H1 (cell line): ENCODE measurements at regions not wholly inside any gene's neighbourhood (a gene's known extent, or its start where the extent isn't known, plus 50 kb on each side); places are given as distances from the start of the nearest gene placed in this dataset.

Source experiments
- ATF2 ChIP-seq: IDR thresholded peaks from 2 replicates; pipeline ENCODE4 v1.6.1; 2012; ENCODE audit warnings: low read length, inconsistent platforms
- FOSL1 ChIP-seq: IDR thresholded peaks from 2 replicates; pipeline ENCODE4 v1.6.1; 2011; ENCODE audit warnings: mild to moderate bottlenecking, low read depth, low read length, moderate library complexity; ENCODE audit not compliant: insufficient read depth
- GABPA ChIP-seq: IDR thresholded peaks from 2 replicates; pipeline ENCODE4 v1.6.1; 2011; ENCODE audit warnings: mild to moderate bottlenecking, low read length, moderate library complexity, borderline replicate concordance; ENCODE audit not compliant: insufficient read depth
- RNF2 ChIP-seq: fragments of 200-900, 300-1000 bp; sonication (generic); IDR thresholded peaks from 2 replicates; pipeline ENCODE4 v1.7.1; 2016; ENCODE audit warnings: borderline replicate concordance, low read depth, mild to moderate bottlenecking, antibody characterized with exemption, low read length; ENCODE audit not compliant: poor library complexity, severe bottlenecking; ENCODE audit errors: missing control alignments
- SUZ12 ChIP-seq: fragments of 200-600 bp; sonication (generic); IDR thresholded peaks from 2 replicates; pipeline ENCODE4 v1.6.1; 2012; ENCODE audit warnings: mild to moderate bottlenecking, inconsistent platforms, low read length, moderate library complexity, mixed read lengths

- TF ChIP-seq GABPA (no peak), SUZ12 (no peak), FOSL1 (no peak), RNF2 (no peak), ATF2 (no peak)
- TF ChIP-seq, all 59 proteins: peak for 0
Observed at GRCh38 chr1:104073463-104073902, 323.8 kb downstream of the AMY1C start (continued).
